Activated CD4-positive, alpha-beta T cell treated with anti-CD3 and anti-CD28 coated beads, Interleukin-2, amount 50 U/mL, for 4 hours (primary cell): ENCODE measurements at regions not wholly inside any gene's neighbourhood (a gene's known extent, or its start where the extent isn't known, plus 50 kb on each side); places are given as distances from the start of the nearest gene placed in this dataset.

Experiments
- DNase-seq, 2 experiments: peaks; one replicate each; pipeline ENCODE4 v3.0.0-alpha.2; 2020

- DNase-seq: no peak
Observed at GRCh38 chr4:24144381-24144780, 254.5 kb upstream of the PPARGC1A start.

DNA sequence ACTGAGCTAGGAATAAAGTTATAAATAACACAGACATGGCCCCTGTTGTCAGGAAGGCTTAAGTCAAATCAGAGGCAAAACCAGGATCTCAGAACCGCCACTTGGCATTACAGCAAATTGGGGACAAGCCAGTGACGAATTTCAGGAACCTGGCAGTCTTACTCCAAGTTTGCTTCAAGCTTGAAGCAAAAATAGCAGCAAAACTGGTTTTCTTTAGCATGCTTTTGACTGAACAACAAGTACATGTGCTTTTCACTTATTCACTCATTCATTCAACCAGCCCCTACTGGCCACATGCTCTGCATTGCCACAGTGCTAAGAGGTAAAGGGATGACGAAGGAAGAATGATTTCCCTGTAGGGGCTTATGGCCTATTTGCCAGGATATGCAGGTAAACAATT is 253.9 kb upstream of the PPARGC1A start:
- no peak for DNase-seq

- DNase-seq: no peak
Observed at GRCh38 chr4:24141836-24142235, 252.0 kb upstream of the PPARGC1A start.

GRCh38 chr4:24140892-24141291 is 251.0 kb upstream of the PPARGC1A start:
- no peak for DNase-seq

DNA sequence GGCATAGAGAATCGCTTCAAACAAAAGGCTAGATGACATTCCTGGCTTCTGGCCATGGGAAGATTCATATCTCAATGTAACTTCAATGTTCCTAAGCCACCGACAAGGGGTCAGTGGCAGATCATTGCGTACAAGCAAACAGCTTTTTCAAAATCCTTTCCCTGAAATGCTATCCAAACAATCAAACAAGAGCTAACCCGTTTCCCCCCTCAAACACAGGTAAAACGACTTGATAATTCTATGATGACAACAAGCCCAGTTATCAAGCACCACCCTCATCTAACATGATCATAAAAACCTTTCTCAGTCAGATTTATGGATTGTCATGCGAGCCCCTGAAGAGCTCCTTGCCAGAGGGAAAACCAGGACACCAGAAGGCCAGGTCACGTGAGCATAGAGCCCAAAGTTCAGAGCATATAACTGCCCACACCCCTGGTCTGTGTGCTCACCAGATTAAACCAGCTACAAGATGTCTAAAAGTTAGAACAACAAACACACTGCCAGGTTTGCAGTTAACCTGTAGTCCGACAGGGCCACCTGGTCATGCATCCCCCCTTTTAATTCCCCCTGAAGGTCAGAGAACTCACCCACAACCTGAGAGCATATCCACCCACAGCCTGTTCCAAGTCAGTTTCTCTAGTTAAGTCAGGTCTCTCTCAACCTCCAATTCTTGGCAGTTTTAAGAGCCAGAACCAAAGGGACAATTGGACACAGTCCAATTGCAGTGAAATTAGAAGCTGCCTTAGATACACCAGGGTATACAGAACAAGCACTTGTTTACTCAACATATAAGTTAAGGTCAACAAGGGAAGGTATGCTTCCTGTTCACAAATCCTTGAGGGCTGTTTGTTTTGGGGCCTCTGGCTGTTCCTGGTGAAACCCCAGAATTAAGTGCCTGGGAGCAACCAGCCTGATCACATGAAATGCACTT is 248.1 kb upstream of the PPARGC1A start:
- no peak for DNase-seq

DNA sequence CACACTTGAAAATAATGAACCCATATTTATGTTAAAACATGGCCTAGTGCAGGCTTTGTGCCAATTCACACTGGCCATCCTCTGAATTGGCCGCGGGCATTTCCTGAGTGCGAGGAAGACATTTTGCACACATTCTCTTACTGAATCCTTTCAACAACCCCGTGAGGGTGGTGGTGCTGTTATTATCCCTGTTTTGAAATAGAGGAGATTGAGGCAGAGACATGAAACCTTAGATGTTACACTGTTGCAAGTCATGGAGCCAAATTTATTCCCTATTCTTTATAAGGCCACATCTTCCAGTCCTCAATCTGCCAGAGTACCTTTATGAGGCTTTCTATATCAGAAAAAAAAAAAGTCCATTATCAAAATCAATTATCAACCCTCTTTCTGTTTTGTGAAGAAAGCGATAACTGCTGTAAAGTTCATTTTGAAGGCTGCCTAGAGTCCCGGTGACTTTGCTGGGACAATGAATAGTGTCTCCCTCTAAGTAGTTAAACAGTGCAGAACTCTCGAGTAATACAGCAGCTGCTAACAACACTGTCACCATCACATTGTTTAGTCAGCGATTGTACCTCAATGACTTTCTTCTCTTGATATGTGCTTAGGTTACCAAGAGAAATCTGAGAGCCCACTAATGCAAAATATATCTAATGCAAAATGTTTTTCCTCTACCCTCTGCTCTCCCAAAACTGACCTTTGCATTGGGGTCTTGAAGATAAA is 242.3 kb upstream of the PPARGC1A start:
- no peak for DNase-seq

DNA sequence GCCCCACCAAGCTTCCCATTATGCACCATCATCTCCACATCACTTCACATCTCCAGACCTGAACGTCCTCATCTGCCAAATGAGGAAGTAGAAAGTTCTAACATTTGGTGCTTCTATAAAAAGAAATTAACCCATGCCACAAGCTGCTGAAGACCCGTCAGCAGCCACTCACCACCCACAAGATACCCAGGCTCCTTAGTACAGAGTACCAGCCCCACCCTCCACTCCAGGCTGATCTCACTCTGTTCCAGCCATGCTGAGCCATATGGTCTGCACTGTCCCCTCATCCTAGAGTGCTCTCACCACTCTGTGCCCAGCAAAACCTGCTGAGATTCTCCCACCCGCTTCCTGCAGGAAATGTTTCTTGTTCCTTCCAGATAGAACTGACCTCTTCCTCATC is 240.8 kb upstream of the PPARGC1A start:
- no peak for DNase-seq

GRCh38 chr4:24126776-24127175 is 236.9 kb upstream of the PPARGC1A start:
- no peak for DNase-seq

DNA sequence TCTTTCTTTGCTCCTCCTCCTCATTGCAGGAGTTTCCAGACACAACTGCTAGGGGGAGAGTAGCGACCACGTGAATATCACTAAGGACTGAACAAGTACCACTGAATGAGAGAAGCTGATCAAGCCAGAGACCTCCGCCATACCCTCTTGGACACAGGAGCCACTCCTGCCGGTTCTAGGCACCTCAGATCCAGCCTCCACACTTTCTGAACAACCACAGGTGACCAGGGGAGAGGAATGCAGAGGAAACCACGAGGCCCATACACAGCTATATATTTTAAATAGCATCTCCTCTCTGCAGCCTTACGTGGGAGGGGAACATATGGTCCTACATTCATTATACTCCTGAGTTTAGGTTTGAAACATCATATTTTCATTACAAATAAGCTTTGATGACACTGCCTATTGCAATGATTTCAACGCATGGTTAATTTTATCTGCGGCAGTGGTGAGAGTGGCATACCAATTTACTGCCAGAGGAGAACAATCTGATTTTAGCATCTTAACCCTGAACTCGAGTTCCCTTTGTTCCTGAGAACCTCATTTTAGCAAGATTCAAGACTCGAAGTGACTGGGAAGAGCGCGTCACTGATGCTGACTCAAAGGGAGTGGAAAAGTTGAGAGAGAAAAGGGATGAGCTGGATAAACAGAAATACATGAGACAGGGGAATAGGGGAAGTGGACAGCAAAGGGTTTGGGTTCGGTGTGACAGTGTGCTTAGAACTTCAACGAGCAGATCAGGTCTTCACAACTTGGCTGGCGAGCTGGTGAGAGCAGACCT is 231.7 kb upstream of the PPARGC1A start:
- no peak for DNase-seq

DNA sequence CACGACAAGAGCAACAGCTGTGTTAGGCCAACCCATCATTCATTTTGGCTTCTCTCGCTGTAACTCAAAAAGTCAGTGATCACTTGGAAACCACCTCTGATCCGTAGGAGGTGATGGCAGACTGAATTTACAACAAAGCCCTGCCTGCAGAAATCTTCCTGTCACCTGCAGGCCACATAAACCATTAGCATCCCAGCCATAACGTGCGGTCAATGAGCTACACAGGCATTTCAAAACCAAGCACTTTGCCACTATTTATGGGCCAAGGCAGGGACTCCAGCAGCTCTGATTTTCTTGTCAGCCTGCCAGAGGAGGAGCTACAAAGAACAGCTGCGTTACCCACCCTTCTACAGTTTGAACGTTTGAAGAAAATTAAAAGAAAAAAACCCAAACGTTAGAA is 228.1 kb upstream of the PPARGC1A start:
- no peak for DNase-seq

- no peak for DNase-seq
Observed at GRCh38 chr4:24116107-24116506, 226.3 kb upstream of the PPARGC1A start.

DNA sequence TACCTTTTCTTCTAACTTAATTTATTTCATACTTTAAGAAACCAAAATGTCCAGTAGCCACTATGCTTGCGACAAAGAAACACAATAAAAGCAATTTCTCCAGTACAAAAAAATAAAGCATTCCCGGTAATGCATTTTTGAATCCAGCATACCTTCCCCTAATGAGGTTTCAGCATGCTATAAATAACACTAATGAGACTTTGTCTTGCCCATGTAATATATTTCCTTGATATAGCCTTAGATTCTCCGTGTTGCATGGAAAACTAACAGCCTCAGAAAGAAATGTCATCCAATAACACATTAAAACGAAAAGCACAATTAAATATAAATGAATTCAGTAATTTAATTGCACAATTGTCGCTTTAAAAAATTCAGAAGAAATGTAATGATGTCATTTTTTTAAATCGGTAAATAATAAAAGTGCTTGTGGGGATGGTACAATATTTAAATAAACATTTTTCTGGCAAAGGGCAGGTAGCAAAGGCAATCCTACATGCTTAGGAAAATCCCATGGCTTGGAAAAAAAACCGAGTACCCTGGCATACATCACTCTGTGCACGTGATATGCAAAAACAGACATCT is 225.2 kb upstream of the PPARGC1A start:
- no peak for DNase-seq

DNA sequence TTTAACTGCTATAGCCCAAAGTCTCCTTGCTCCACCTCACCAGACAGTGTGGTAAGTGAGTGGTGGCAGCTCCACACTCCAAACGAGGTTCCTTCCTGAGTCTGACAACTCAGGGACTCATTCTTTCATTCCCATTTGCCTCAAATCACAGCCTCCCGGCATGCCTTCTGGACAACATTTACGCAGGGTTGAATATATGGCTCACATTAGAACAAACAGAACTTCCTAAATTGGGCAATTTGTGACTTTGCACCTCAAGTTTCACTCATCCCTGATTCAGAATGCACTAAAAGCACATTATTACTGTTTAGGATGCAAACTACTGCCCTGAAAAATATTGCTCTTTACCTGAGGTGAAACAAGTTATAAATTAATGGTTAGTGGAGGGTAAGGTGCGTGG is 224.6 kb upstream of the PPARGC1A start:
- no peak for DNase-seq

- no peak for DNase-seq
Observed at GRCh38 chr4:24112466-24112865, 222.6 kb upstream of the PPARGC1A start.

DNA sequence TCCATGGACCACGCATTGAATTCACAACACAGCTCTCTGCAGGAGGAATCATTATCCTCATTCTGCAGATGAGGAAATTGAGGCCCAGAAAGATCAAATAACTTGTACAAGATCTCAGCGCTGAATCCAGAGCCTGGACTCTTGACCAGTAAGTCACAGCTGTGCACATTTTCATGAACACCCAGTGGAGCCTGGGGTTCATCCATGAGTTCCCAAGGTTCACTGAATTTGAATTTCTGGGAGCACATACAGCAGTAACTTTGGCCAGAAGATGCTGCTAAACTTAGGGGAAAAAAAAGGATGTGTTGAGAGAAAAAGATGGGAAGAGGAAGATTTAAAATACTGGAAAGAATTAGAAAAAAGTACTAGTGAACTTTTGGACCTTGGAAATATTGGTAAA is 218.7 kb upstream of the PPARGC1A start:
- no peak for DNase-seq

DNA sequence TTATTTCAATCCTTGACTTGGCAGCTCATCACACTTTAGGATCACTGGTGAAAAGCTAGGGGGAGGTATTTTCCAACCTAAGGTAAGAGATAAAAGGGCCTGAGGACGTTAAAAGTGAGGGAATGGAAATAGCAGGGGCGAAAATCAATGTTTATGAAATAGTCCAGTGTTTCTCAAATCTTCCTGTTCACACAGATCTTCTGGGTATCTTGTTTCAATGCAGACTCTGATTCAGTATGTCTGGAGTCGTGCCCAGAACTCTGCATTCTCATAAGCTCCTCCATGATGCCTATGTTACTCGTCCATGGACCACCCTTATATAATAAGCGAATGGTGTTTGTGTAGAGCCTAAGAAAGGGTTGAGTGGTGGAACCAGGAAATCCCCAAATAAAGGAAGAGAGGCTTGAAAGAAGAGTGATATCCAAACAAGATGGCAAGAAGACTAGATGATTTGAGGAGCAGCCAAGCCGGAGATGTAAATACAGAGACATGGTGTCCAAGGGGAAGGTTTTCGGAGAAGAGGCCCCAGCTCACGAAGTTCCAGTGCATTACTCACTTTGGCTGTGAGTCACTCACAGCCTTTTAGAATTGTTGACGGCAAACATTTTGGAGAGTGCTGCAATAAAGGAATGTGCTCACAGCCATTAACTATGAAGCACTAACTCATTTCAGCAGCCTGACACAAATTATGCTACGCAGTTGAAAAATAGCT is 215.6 kb upstream of the PPARGC1A start:
- DNase-seq: no peak

- no peak for DNase-seq
Observed at GRCh38 chr4:24104158-24104565, 214.3 kb upstream of the PPARGC1A start.

DNA sequence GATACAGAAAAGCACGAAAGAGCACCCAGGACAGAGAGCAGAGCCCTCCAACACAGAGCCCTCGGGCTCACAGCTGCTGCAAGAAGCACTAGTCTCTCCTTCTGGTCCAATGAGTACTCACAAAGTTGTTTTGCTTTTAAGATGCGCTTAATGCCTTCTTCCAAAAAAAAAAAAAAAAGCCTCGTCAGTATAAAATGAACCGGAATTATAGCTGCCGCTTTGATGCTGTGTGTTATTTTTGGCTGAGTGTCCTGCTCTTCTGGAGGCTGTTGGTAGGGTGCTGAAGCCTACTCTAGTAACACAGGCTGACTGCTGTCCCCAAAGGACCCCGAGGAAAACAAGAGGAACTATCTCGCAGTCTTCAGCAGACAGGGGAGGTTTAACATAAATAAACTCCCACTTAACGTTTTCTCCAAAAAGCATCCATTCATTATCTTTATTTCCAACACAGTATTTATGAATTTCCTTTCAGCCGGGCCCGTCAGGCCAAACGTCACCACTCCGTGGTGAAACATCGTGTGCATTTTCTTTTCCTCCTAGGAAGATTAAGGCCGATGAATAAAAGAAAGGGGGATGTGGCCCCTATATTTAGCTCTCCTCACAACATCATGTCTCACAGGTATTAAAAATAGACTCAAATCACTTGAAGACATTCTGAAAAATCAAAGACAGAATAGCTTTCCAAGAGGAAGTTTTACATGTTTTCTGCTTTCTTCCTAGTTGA is 213.7 kb upstream of the PPARGC1A start:
- no peak for DNase-seq

- DNase-seq: no peak
Observed at GRCh38 chr4:24102621-24103020, 212.8 kb upstream of the PPARGC1A start.

DNA sequence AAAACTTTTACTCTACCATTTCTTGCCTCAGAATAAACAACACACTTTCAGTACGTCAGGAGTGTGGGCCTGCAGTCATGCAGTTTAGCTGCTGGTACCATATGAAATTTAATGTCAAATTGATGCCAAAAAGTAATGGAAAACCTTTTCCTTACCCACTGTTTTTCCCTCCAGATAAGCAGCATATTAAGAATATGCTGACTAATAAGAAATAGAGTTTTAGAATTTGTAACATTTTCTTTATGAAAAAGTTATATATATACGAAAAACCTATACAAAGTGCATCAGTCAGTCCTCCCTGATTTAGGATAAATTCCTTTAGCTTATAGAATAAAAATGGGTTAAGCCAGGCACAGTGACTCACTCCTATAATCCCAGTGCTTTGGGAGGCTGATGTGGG is 206.8 kb upstream of the PPARGC1A start:
- no peak for DNase-seq

- DNase-seq: no peak
Observed at GRCh38 chr4:24094726-24095125, 204.9 kb upstream of the PPARGC1A start.

- no peak for DNase-seq
Observed at GRCh38 chr4:24093446-24093845, 203.6 kb upstream of the PPARGC1A start.
